HepG2 (cell line): ENCODE measurements at regions not wholly inside any gene's neighbourhood (a gene's known extent, or its start where the extent isn't known, plus 50 kb on each side); places are given as distances from the start of the nearest gene placed in this dataset.

Experiments used
- ATAC-seq: fragments of 200-7000 bp; cut with Tn5 transposase; 3 replicates; pipeline ENCODE4 v1.9.1; 2020; ENCODE audit warnings: mild to moderate bottlenecking, moderate library complexity
- BruUV-seq: library from RNA; stranded (reverse); fragments of 400-500 nt; replicated peaks from 2 replicates; lab custom pipeline; 2021; lab: Mats Ljungman, UMichigan
- CTCF ChIA-PET: fragments of 300-600 bp; formaldehyde crosslinking; extraction: SDS; loops from one replicate; lab custom pipeline; 2021; ENCODE audit warnings: low total read pairs, inconsistent platforms, low intra/inter-chr PET ratio; lab: Yijun Ruan, JAX
- POLR2A ChIA-PET: fragments of 350-600 bp; sonication (Branson Sonifier 250); formaldehyde crosslinking; loops from one replicate; lab custom pipeline; 2020; ENCODE audit warnings: antibody characterized with exemption, inconsistent platforms; lab: Yijun Ruan, JAX
- DNase-seq: peaks from one replicate; pipeline ENCODE4 v3.0.0-alpha.2; 2015; ENCODE audit warnings: low spot score
- FAIRE-seq: peaks from 3 replicates; lab custom pipeline; 2011; peaks lifted over from hg19 to GRCh38; lab: Jason Lieb, UNC
- H2AFZ ChIP-seq: one replicate; pipeline ENCODE4 v1.6.1; 2011; ENCODE audit warnings: low read length, inconsistent platforms
- H3K27ac ChIP-seq: fragments of 300-600 bp; 3 replicates; pipeline ENCODE4 v1.8.0; 2011; ENCODE audit warnings: mixed run types, mild to moderate bottlenecking, mixed read lengths, low read length, inconsistent platforms; ENCODE audit not compliant: insufficient read depth; ENCODE audit errors: extremely low read length
- H3K27me3 ChIP-seq, 2 experiments: fragments of 200-600 bp in 1 of 2; 2 replicates in 1 of 2; 3 replicates in 1 of 2; pipeline versions ENCODE4 v1.6.0 to v1.8.0; 2011; ENCODE audit warnings: low read length in 2 of 2, mild to moderate bottlenecking in 2 of 2, moderate library complexity in 2 of 2, inconsistent platforms in 1 of 2; ENCODE audit not compliant: insufficient read depth in 2 of 2, control insufficient read depth in 1 of 2
- H3K36me3 ChIP-seq, 2 experiments: fragments of 200-600 bp in 1 of 2; replicated peaks in 1 of 2; 2 replicates in 1 of 2; 3 replicates in 1 of 2; pipeline versions ENCODE4 v1.5.1 to v1.8.0; 2011; ENCODE audit warnings: low read length in 2 of 2, inconsistent platforms in 1 of 2; ENCODE audit not compliant: insufficient read depth in 2 of 2, control insufficient read depth in 1 of 2
- H3K4me1 ChIP-seq: 2 replicates; pipeline ENCODE4 v1.5.1; 2012; ENCODE audit warnings: low read length, inconsistent platforms; ENCODE audit not compliant: insufficient read depth
- H3K4me2 ChIP-seq: 2 replicates; pipeline ENCODE4 v1.6.0; 2011; ENCODE audit warnings: low read depth, low read length, inconsistent platforms
- H3K4me3 ChIP-seq, 3 experiments: fragments of 200-600 bp in 1 of 3; sonication (generic), shearing (Covaris generic) in 1 of 3; replicated peaks in 1 of 3; 2 replicates each; pipeline ENCODE4 v1.5.1; 2011 to 2016; ENCODE audit warnings: low read length in 3 of 3, inconsistent platforms in 2 of 3, low read depth in 2 of 3, mild to moderate bottlenecking in 2 of 3, control low read depth in 1 of 3, mixed read lengths in 1 of 3; ENCODE audit not compliant: insufficient read depth in 1 of 3
- H3K79me2 ChIP-seq: one replicate; pipeline ENCODE4 v1.6.1; 2011; ENCODE audit warnings: low read length, inconsistent platforms; ENCODE audit not compliant: insufficient read depth
- H3K9ac ChIP-seq: 2 replicates; pipeline ENCODE4 v1.6.0; 2011; ENCODE audit warnings: mild to moderate bottlenecking, low read depth, low read length, inconsistent platforms; ENCODE audit not compliant: insufficient read depth
- H3K9me3 ChIP-seq: 2 replicates; pipeline ENCODE4 v1.5.1; 2012; ENCODE audit warnings: mild to moderate bottlenecking, low read length
- H4K20me1 ChIP-seq: 2 replicates; pipeline ENCODE4 v1.6.0; 2011; ENCODE audit warnings: inconsistent platforms, mild to moderate bottlenecking, low read length, moderate library complexity; ENCODE audit not compliant: insufficient read depth
- CEBPB ChIP-seq: IDR thresholded peaks from 2 replicates; pipeline ENCODE4 v1.6.1; 2011; ENCODE audit warnings: low read depth, low read length, improper control_type of control experiment, borderline replicate concordance
- CENPT ChIP-seq: sonication (generic); formaldehyde crosslinking; IDR thresholded peaks from 2 replicates; pipeline ENCODE4 v1.8.0; 2022; ENCODE audit warnings: low read depth, mild to moderate bottlenecking, moderate library complexity, missing genetic modification reagents
- KLF9 ChIP-seq: IDR thresholded peaks from 2 replicates; pipeline ENCODE4 v1.6.1; 2016; ENCODE audit warnings: low read depth
- MAFK ChIP-seq, 2 experiments: IDR thresholded peaks in 1 of 2; conservative IDR thresholded peaks in 1 of 2; 2 replicates each; pipeline ENCODE4 v1.6.1; 2011; ENCODE audit warnings: improper control_type of control experiment in 2 of 2, low read length in 2 of 2
- SMARCC2 ChIP-seq: fragments of 450-650 bp; IDR thresholded peaks from 2 replicates; pipeline ENCODE4 v1.6.1; 2017; ENCODE audit warnings: antibody characterized with exemption, mild to moderate bottlenecking
- ZNF160 ChIP-seq: sonication (generic); formaldehyde crosslinking; IDR thresholded peaks from 2 replicates; pipeline ENCODE4 v1.8.0; 2022; ENCODE audit warnings: mild to moderate bottlenecking, inconsistent platforms, missing genetic modification reagents
- ZNF256 ChIP-seq: sonication (generic); formaldehyde crosslinking; conservative IDR thresholded peaks from 2 replicates; pipeline ENCODE4 v1.4.0; 2020; ENCODE audit warnings: missing genetic modification reagents
- ZNF432 ChIP-seq: sonication (generic); formaldehyde crosslinking; IDR thresholded peaks from 2 replicates; pipeline ENCODE4 v1.5.0; 2020; ENCODE audit warnings: missing genetic modification reagents, mild to moderate bottlenecking, borderline replicate concordance
- ZNF546 ChIP-seq: sonication (generic); formaldehyde crosslinking; conservative IDR thresholded peaks from 2 replicates; pipeline ENCODE4 v1.8.1; 2023; ENCODE audit warnings: mild to moderate bottlenecking, missing genetic modification reagents
- ZNF597 ChIP-seq: sonication (generic); formaldehyde crosslinking; IDR thresholded peaks from 2 replicates; pipeline ENCODE4 v1.5.0; 2020; ENCODE audit warnings: missing genetic modification reagents
- ZNF598 ChIP-seq: sonication (generic); formaldehyde crosslinking; IDR thresholded peaks from 2 replicates; pipeline ENCODE4 v1.5.1; 2020; ENCODE audit warnings: mild to moderate bottlenecking, missing genetic modification reagents, borderline replicate concordance
- ZNF720 ChIP-seq: sonication (generic); formaldehyde crosslinking; IDR thresholded peaks from 2 replicates; pipeline ENCODE4 v1.4.0; 2020; ENCODE audit warnings: missing genetic modification reagents
- ZNF883 ChIP-seq: sonication (generic); formaldehyde crosslinking; IDR thresholded peaks from 2 replicates; pipeline ENCODE4 v1.5.1; 2020; ENCODE audit warnings: mild to moderate bottlenecking, missing genetic modification reagents; ENCODE audit errors: not compliant biosample characterization
- WGBS: methylation state at CpG from one replicate; pipeline ENCODE4 v1.1.6; 2017; ENCODE audit warnings: low lambda C conversion rate; 5-methylcytosine and 5-hydroxymethylcytosine counted together
- in situ Hi-C: cut with HindIII; loops from 2 replicates; pipeline ENCODE4 v1.10.0; 2017; ENCODE audit warnings: low pct_unique_long_range_greater_than_20kb; ENCODE audit not compliant: extremely low pct_ligation_motif_present
- intact Hi-C: fragments of 100-400 bp; cut with micrococcal nuclease; formaldehyde crosslinking; loops from one replicate; pipeline ENCODE4 v1.10.0; 2022; ENCODE audit not compliant: unreplicated experiment
- TF ChIP-seq, protein P1 (sequence below): sonication (generic); formaldehyde crosslinking; IDR thresholded peaks from 2 replicates; pipeline ENCODE4 v1.4.0; 2020; ENCODE audit warnings: mild to moderate bottlenecking, missing genetic modification reagents
- TF ChIP-seq, protein P2 (sequence below): sonication (generic); formaldehyde crosslinking; IDR thresholded peaks from 2 replicates; pipeline ENCODE4 v1.8.0; 2022; ENCODE audit warnings: missing genetic modification reagents, mild to moderate bottlenecking, borderline replicate concordance
- TF ChIP-seq, protein P3 (sequence below): IDR thresholded peaks from 2 replicates; pipeline ENCODE4 v1.6.1; 2016; ENCODE audit warnings: missing biosample characterization, missing genetic modification reagents, low read depth
- TF ChIP-seq, protein P4 (sequence below): IDR thresholded peaks from 2 replicates; pipeline ENCODE4 v1.6.1; 2016
- TF ChIP-seq, protein P5 (sequence below): sonication (generic); formaldehyde crosslinking; IDR thresholded peaks from 2 replicates; pipeline ENCODE4 v1.9.0; 2021; ENCODE audit warnings: missing genetic modification reagents, borderline replicate concordance

GRCh38 chr12:82174936-82175335 lies 183.3 kb downstream of the CCDC59 start (continued):
- TF ChIP-seq ZNF883 (CRISPR knock-in tag) (no peak), ZNF432 (CRISPR knock-in tag) (no peak), ZNF720 (CRISPR knock-in tag) (no peak), ZNF160 (CRISPR knock-in tag) (no peak), SMARCC2 (no peak), CEBPB (no peak), CENPT (no peak), MAFK (conservative IDR thresholded peaks at IDR 0.05 in 1 of 2, IDR thresholded peaks at IDR 0.05 in 1 of 2; ENCODE audit: low read length in 2 of 2) (no peak)

DNA sequence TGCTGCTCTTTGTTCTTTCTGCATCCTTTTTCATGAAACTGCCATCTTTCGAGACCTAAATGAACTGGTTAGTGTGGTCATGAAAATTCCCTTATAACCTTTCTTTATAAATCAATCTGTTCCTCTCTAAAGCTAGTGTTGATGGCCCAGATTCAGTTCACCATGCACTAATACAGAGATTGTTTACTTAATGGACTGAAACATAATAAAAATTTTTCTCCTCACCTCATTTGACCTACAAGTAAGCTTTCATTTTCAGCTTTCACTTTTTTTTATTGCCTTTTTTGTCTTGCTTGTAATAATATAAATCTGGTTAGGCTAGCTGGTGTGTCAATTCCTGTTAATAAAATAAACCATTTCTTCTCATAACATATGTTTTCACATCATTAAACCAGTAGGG lies 183.8 kb downstream of the CCDC59 start:
- H3K9me3 ChIP-seq = no peaks in the 10 kb centered on the region
- H4K20me1 ChIP-seq = no peaks in the 10 kb centered on the region
- DNase-seq (no peak), ATAC-seq (no peak), FAIRE-seq (no peak)
- no peaks in the 10 kb centered on the region for H3K79me2 ChIP-seq
- 0% methylated on average over 1 of the region's 1 CpG for WGBS
- no peaks in the 10 kb centered on the region for H3K27me3 ChIP-seq
- ChIA-PET POLR2A (no interaction called here), CTCF (no interaction called here)
- no peak overlapping the region for H3K4me2 ChIP-seq
- H3K27ac ChIP-seq = no peak overlapping the region
- in situ Hi-C loops (no loop called here), intact Hi-C loops (no loop called here)
- no TSS peak for BruUV-seq
- no peak overlapping the region for H3K4me3 ChIP-seq
- H3K9ac ChIP-seq = no peak overlapping the region
- no peaks in the 10 kb centered on the region for H3K4me1 ChIP-seq
- no peak overlapping the region for H2AFZ ChIP-seq
- no peaks in the 10 kb centered on the region for H3K36me3 ChIP-seq
- no peak for TF ChIP-seq ZNF597
- no peak for TF ChIP-seq KLF9 (CRISPR knock-in tag)
- TF ChIP-seq, protein P1, sequence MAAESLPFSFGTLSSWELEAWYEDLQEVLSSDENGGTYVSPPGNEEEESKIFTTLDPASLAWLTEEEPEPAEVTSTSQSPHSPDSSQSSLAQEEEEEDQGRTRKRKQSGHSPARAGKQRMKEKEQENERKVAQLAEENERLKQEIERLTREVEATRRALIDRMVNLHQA (CRISPR knock-in tag) = no peak
- TF ChIP-seq ZNF256 (CRISPR knock-in tag) = no peak
- TF ChIP-seq, protein P2, sequence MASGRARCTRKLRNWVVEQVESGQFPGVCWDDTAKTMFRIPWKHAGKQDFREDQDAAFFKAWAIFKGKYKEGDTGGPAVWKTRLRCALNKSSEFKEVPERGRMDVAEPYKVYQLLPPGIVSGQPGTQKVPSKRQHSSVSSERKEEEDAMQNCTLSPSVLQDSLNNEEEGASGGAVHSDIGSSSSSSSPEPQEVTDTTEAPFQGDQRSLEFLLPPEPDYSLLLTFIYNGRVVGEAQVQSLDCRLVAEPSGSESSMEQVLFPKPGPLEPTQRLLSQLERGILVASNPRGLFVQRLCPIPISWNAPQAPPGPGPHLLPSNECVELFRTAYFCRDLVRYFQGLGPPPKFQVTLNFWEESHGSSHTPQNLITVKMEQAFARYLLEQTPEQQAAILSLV (CRISPR knock-in tag) = no peak
- no peak for TF ChIP-seq ZNF598
- TF ChIP-seq, protein P3, sequence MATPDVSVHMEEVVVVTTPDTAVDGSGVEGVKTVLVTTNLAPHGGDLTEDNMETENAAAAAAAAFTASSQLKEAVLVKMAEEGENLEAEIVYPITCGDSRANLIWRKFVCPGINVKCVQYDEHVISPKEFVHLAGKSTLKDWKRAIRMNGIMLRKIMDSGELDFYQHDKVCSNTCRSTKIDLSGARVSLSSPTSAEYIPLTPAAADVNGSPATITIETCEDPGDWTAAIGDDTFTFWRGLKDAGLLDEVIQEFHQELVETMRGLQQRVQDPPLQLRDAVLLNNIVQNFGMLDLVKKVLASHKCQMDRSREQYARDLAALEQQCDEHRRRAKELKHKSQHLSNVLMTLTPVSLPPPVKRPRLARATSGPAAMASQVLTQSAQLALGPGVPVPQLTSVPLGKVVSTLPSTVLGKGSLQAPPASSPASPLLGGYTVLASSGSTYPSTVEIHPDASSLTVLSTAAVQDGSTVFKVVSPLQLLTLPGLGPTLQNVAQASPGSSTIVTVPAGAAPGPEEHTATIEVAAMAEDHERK (CRISPR knock-in tag) = no peak
- TF ChIP-seq, protein P4, sequence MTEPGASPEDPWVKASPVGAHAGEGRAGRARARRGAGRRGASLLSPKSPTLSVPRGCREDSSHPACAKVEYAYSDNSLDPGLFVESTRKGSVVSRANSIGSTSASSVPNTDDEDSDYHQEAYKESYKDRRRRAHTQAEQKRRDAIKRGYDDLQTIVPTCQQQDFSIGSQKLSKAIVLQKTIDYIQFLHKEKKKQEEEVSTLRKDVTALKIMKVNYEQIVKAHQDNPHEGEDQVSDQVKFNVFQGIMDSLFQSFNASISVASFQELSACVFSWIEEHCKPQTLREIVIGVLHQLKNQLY (CRISPR knock-in tag) = no peak
- no peak for TF ChIP-seq ZNF546 (CRISPR knock-in tag)
- TF ChIP-seq, protein P5, sequence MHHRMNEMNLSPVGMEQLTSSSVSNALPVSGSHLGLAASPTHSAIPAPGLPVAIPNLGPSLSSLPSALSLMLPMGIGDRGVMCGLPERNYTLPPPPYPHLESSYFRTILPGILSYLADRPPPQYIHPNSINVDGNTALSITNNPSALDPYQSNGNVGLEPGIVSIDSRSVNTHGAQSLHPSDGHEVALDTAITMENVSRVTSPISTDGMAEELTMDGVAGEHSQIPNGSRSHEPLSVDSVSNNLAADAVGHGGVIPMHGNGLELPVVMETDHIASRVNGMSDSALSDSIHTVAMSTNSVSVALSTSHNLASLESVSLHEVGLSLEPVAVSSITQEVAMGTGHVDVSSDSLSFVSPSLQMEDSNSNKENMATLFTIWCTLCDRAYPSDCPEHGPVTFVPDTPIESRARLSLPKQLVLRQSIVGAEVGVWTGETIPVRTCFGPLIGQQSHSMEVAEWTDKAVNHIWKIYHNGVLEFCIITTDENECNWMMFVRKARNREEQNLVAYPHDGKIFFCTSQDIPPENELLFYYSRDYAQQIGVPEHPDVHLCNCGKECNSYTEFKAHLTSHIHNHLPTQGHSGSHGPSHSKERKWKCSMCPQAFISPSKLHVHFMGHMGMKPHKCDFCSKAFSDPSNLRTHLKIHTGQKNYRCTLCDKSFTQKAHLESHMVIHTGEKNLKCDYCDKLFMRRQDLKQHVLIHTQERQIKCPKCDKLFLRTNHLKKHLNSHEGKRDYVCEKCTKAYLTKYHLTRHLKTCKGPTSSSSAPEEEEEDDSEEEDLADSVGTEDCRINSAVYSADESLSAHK (CRISPR knock-in tag) = no peak
